Urinary bladder (tissue), 3 donors: ENCODE measurements at regions not wholly inside any gene's neighbourhood (a gene's known extent, or its start where the extent isn't known, plus 50 kb on each side); places are given as distances from the start of the nearest gene placed in this dataset.
"Not testable (repeated sequence)": the region's sequence is repeated elsewhere in the genome, so short reads cannot be mapped to it uniquely, and the experiment has no call there.

Experiments used
- DNase-seq: peaks from one replicate; pipeline ENCODE4 v3.0.0-alpha.2; 2015; ENCODE audit errors: extremely low spot score
- H3K27ac ChIP-seq: one replicate; pipeline ENCODE4 v1.5.1; 2013; ENCODE audit warnings: low read depth, mild to moderate bottlenecking, moderate library complexity
- H3K36me3 ChIP-seq: one replicate; pipeline ENCODE4 v1.6.1; 2013; ENCODE audit warnings: mild to moderate bottlenecking, moderate library complexity; ENCODE audit not compliant: insufficient read depth
- H3K4me1 ChIP-seq: one replicate; pipeline ENCODE4 v1.6.1; 2013; ENCODE audit warnings: mild to moderate bottlenecking, moderate library complexity; ENCODE audit not compliant: insufficient read depth
- H3K4me3 ChIP-seq: one replicate; pipeline ENCODE4 v1.5.1; 2013; ENCODE audit warnings: low read depth, low read length
- WGBS: extraction: QIAGEN DNeasy Blood & Tissue Kit; methylation state at CpG from one replicate; pipeline ENCODE4 v1.1.7; 2013; 5-methylcytosine and 5-hydroxymethylcytosine counted together
- donor health status: healthy with polysubstance abuse.
- donor health status: healthy.

GRCh38 chr15:67944010-67944641 is 104.3 kb upstream of the RNU6-1 start:
- H3K27ac ChIP-seq = no peak overlapping the region
- H3K4me3 ChIP-seq = no peak overlapping the region
- WGBS = 69% methylated on average over 10 of the region's 10 CpGs
- H3K4me1 ChIP-seq = no peaks in the 10 kb centered on the region
- no peaks in the 10 kb centered on the region for H3K36me3 ChIP-seq
- DNase-seq = no peak

- Histone ChIP-seq H3K36me3 (no peaks in the 10 kb centered on the region), H3K4me3 (no peak overlapping the region), H3K4me1 (no peaks in the 10 kb centered on the region), H3K27ac (no peak overlapping the region)
- WGBS = 58% methylated on average over 2 of the region's 2 CpGs
- no peak for DNase-seq
These were observed 105.3 kb upstream of the RNU6-1 start for GRCh38 chr15:67945131-67945530.

GRCh38 chr15:67945951-67946700 is 106.3 kb upstream of the RNU6-1 start:
- no peak overlapping the region for H3K4me3 ChIP-seq
- WGBS = 49% methylated on average over 6 of the region's 6 CpGs
- H3K27ac ChIP-seq = no peak overlapping the region
- DNase-seq = no peak
- no peaks in the 10 kb centered on the region for H3K36me3 ChIP-seq
- H3K4me1 ChIP-seq = no peaks in the 10 kb centered on the region

- H3K4me3 ChIP-seq = no peak overlapping the region
- WGBS = 53% methylated on average over 4 of the region's 4 CpGs
- H3K36me3 ChIP-seq = no peaks in the 10 kb centered on the region
- H3K27ac ChIP-seq = no peak overlapping the region
- no peak for DNase-seq
- no peaks in the 10 kb centered on the region for H3K4me1 ChIP-seq
These were observed 106.9 kb upstream of the RNU6-1 start for GRCh38 chr15:67946701-67947100.

GRCh38 chr15:67947254-67948039 is 106.7 kb upstream of the PIAS1 start:
- 87% methylated on average over 8 of the region's 8 CpGs for WGBS
- no peaks in the 10 kb centered on the region for H3K4me1 ChIP-seq
- no peak overlapping the region for H3K27ac ChIP-seq
- H3K36me3 ChIP-seq = no peaks in the 10 kb centered on the region
- DNase-seq = no peak
- no peak overlapping the region for H3K4me3 ChIP-seq

GRCh38 chr15:67948215-67948614 is 105.9 kb upstream of the PIAS1 start:
- WGBS = 98% methylated on average over 2 of the region's 2 CpGs
- DNase-seq = no peak
- no peaks in the 10 kb centered on the region for H3K36me3 ChIP-seq
- no peak overlapping the region for H3K4me3 ChIP-seq
- H3K4me1 ChIP-seq = no peaks in the 10 kb centered on the region
- no peak overlapping the region for H3K27ac ChIP-seq

GRCh38 chr15:67951187-67951586 is 102.9 kb upstream of the PIAS1 start:
- not testable (repeated sequence) for H3K36me3 ChIP-seq, H3K4me3 ChIP-seq, DNase-seq, H3K4me1 ChIP-seq, H3K27ac ChIP-seq
- 87% methylated on average over 3 of the region's 3 CpGs for WGBS

GRCh38 chr15:67953299-67953698 is 100.8 kb upstream of the PIAS1 start:
- H3K27ac ChIP-seq = no peak overlapping the region
- H3K4me1 ChIP-seq = no peaks in the 10 kb centered on the region
- no peak overlapping the region for H3K4me3 ChIP-seq
- no peaks in the 10 kb centered on the region for H3K36me3 ChIP-seq
- DNase-seq = no peak
- 85% methylated on average over 2 of the region's 2 CpGs for WGBS

- H3K27ac ChIP-seq = no peak overlapping the region
- WGBS = 85% methylated on average over 6 of the region's 6 CpGs
These were observed 98.9 kb upstream of the PIAS1 start for GRCh38 chr15:67955252-67955651.

GRCh38 chr15:67957435-67958132 is 96.5 kb upstream of the PIAS1 start:
- Histone ChIP-seq H3K36me3 (no peaks in the 10 kb centered on the region), H3K4me3 (no peak overlapping the region), H3K4me1 (no peaks in the 10 kb centered on the region), H3K27ac (no peak overlapping the region)
- DNase-seq = no peak
- WGBS = 52% methylated on average over 2 of the region's 2 CpGs

More at GRCh38 chr15:67955252-67955651, 98.9 kb upstream of the PIAS1 start:
- no peak for DNase-seq
- Histone ChIP-seq H3K4me3 (no peak overlapping the region), H3K36me3 (no peaks in the 10 kb centered on the region), H3K4me1 (no peaks in the 10 kb centered on the region)

GRCh38 chr15:67967871-67968431 is 86.2 kb upstream of the PIAS1 start:
- Histone ChIP-seq H3K4me1 (no peaks in the 10 kb centered on the region), H3K36me3 (no peaks in the 10 kb centered on the region), H3K4me3 (peak overlapping the region; percentile 17), H3K27ac (no peak overlapping the region)
- WGBS = 6% methylated on average over 30 of the region's 30 CpGs
- DNase-seq = peak; percentile 48

- Histone ChIP-seq H3K4me3 (no peak overlapping the region), H3K27ac (no peak overlapping the region), H3K36me3 (no peaks in the 10 kb centered on the region), H3K4me1 (no peaks in the 10 kb centered on the region)
- WGBS = 46% methylated on average over 6 of the region's 6 CpGs
- no peak for DNase-seq
These were observed 85.6 kb upstream of the PIAS1 start for GRCh38 chr15:67968564-67968963.

GRCh38 chr15:67968966-67969365 is 85.1 kb upstream of the PIAS1 start:
- 45% methylated on average over 3 of the region's 3 CpGs for WGBS
- no peaks in the 10 kb centered on the region for H3K4me1 ChIP-seq
- no peak for DNase-seq
- no peak overlapping the region for H3K27ac ChIP-seq
- H3K4me3 ChIP-seq = no peak overlapping the region
- H3K36me3 ChIP-seq = no peaks in the 10 kb centered on the region
